HCT116 (cell line): ENCODE measurements at regions not wholly inside any gene's neighbourhood (a gene's known extent, or its start where the extent isn't known, plus 50 kb on each side); places are given as distances from the start of the nearest gene placed in this dataset.

ENCODE experiments used
- ATAC-seq: fragments of 200-7000 bp; cut with Tn5 transposase; 2 replicates; pipeline ENCODE4 v1.9.1; 2020; ENCODE audit warnings: mild to moderate bottlenecking, moderate library complexity
- BruUV-seq: library from RNA; stranded (reverse); fragments of 400-500 nt; replicated peaks from 2 replicates; lab custom pipeline; 2021; lab: Mats Ljungman, UMichigan
- CTCF ChIA-PET: fragments of 300-600 bp; sonication (Branson Sonifier 250); formaldehyde crosslinking; loops from one replicate; lab custom pipeline; 2021; ENCODE audit warnings: antibody characterized with exemption; lab: Charles Lee
- POLR2A ChIA-PET: fragments of 300-600, 350-600 bp; sonication (Branson Sonifier 250); formaldehyde crosslinking; loops from one replicate; lab custom pipeline; 2021; ENCODE audit warnings: antibody characterized with exemption; lab: Charles Lee
- RAD21 ChIA-PET, 2 experiments: fragments of 300-600 bp; sonication (Branson Sonifier 250); formaldehyde crosslinking; loops; one replicate each; lab custom pipeline; 2023; ENCODE audit warnings: low total read pairs in 2 of 2; ENCODE audit not compliant: uncharacterized antibody in 2 of 2, unreplicated experiment in 2 of 2, low non-redundant PET in 1 of 2; lab: Charles Lee
- DNase-seq: peaks from one replicate; pipeline ENCODE4 v3.0.0-alpha.2; 2010; ENCODE audit warnings: low read depth, low spot score
- H2AFZ ChIP-seq: fragments of 200-600 bp; shearing (Covaris generic), sonication (generic); 2 replicates; pipeline ENCODE4 v1.6.1; 2017; ENCODE audit warnings: low read depth, mixed run types, mixed read lengths, antibody characterized with exemption, low read length; ENCODE audit not compliant: poor library complexity, severe bottlenecking
- H3K27ac ChIP-seq: 2 replicates; pipeline ENCODE4 v1.5.1; 2012; ENCODE audit warnings: low read depth, low read length
- H3K27me3 ChIP-seq: fragments of 200-600 bp; sonication (generic); 2 replicates; pipeline ENCODE4 v1.6.1; 2016; ENCODE audit warnings: mixed run types, low read length, mixed read lengths; ENCODE audit not compliant: insufficient read depth
- H3K36me3 ChIP-seq, 2 experiments: fragments of 200-500 bp in 1 of 2; fragments of 200-600 bp in 1 of 2; sonication (Bioruptor generic) in 1 of 2; sonication (generic) in 1 of 2; 2 replicates each; pipeline versions ENCODE4 v1.5.1 to v1.6.1; 2014 to 2016; ENCODE audit warnings: low read length in 2 of 2, inconsistent platforms in 1 of 2, mixed read lengths in 1 of 2, mixed run types in 1 of 2; ENCODE audit not compliant: insufficient read depth in 2 of 2, control insufficient read depth in 1 of 2
- H3K4me1 ChIP-seq, 2 experiments: fragments of 200-600 bp in 1 of 2; sonication (generic) in 1 of 2; 2 replicates each; pipeline versions ENCODE4 v1.5.1 to v1.6.1; 2012 to 2017; ENCODE audit warnings: low read length in 2 of 2, inconsistent platforms in 1 of 2, mild to moderate bottlenecking in 1 of 2, mixed read lengths in 1 of 2, mixed run types in 1 of 2, moderate library complexity in 1 of 2; ENCODE audit not compliant: insufficient read depth in 2 of 2, control insufficient read depth in 1 of 2
- H3K4me2 ChIP-seq: fragments of 200-600 bp; sonication (generic); 2 replicates; pipeline ENCODE4 v1.6.1; 2017; ENCODE audit warnings: mixed run types, low read length, mixed read lengths
- H3K4me3 ChIP-seq, 2 experiments: fragments of 200-600 bp in 1 of 2; sonication (generic) in 1 of 2; replicated peaks in 1 of 2; 2 replicates each; pipeline ENCODE4 v1.5.1; 2011 to 2016; ENCODE audit warnings: low read length in 2 of 2, control low read depth in 1 of 2, low read depth in 1 of 2, mild to moderate bottlenecking in 1 of 2, mixed read lengths in 1 of 2, mixed run types in 1 of 2
- H3K79me2 ChIP-seq: fragments of 200-600 bp; sonication (generic); 2 replicates; pipeline ENCODE4 v1.6.1; 2017; ENCODE audit warnings: mild to moderate bottlenecking, mixed run types, low read length, moderate library complexity, mixed read lengths; ENCODE audit not compliant: insufficient read depth
- H3K9ac ChIP-seq: fragments of 200-600 bp; sonication (generic); 2 replicates; pipeline ENCODE4 v1.6.1; 2016; ENCODE audit warnings: low read length, mixed read lengths
- H3K9me2 ChIP-seq: fragments of 200-600 bp; sonication (generic), shearing (Covaris generic); 2 replicates; pipeline ENCODE4 v1.6.1; 2017; ENCODE audit warnings: mixed run types, mild to moderate bottlenecking, moderate library complexity; ENCODE audit not compliant: insufficient read depth
- H3K9me3 ChIP-seq, 2 experiments: fragments of 200-500 bp in 1 of 2; fragments of 200-600 bp in 1 of 2; sonication (Bioruptor generic) in 1 of 2; sonication (generic) in 1 of 2; 2 replicates each; pipeline ENCODE4 v1.6.1; 2014 to 2017; ENCODE audit warnings: low read length in 2 of 2, mixed read lengths in 2 of 2, inconsistent platforms in 1 of 2, low read depth in 1 of 2, mild to moderate bottlenecking in 1 of 2, mixed run types in 1 of 2, moderate library complexity in 1 of 2; ENCODE audit not compliant: control insufficient read depth in 1 of 2, insufficient read depth in 1 of 2
- H4K20me1 ChIP-seq: fragments of 200-600 bp; sonication (generic), shearing (Covaris generic); 2 replicates; pipeline ENCODE4 v1.6.1; 2017; ENCODE audit warnings: mixed run types, mild to moderate bottlenecking, moderate library complexity; ENCODE audit not compliant: insufficient read depth
- CBX3 ChIP-seq: IDR thresholded peaks from 2 replicates; pipeline ENCODE4 v1.6.1; 2012; ENCODE audit warnings: low read depth
- REST ChIP-seq: IDR thresholded peaks from 2 replicates; pipeline ENCODE4 v1.6.1; 2012; ENCODE audit warnings: low read depth
- SRF ChIP-seq: IDR thresholded peaks from 2 replicates; pipeline ENCODE4 v1.6.1; 2012; ENCODE audit warnings: low read depth
- TCF7L2 ChIP-seq: IDR thresholded peaks from 2 replicates; pipeline ENCODE4 v1.7.0; 2011; ENCODE audit warnings: borderline replicate concordance, inconsistent platforms; ENCODE audit not compliant: insufficient read depth, insufficient read length; ENCODE audit errors: extremely low read depth
- intact Hi-C: fragments of 100-400 bp; cut with micrococcal nuclease; formaldehyde crosslinking; loops from 2 replicates; pipeline ENCODE4 v1.10.0; 2022

GRCh38 chr11:130765406-130765805 lies 150.9 kb downstream of the SNX19 start:
- Histone ChIP-seq H3K27me3 (peaks cover 8% of the 10 kb centered on the region), H2AFZ (no peak overlapping the region), H3K27ac (no peak overlapping the region), H4K20me1 (no peaks in the 10 kb centered on the region), H3K9me3 (no peaks in the 10 kb centered on the region; a peak in 1 of 4 replicates), H3K4me2 (no peak overlapping the region), H3K9ac (no peak overlapping the region), H3K36me3 (no peaks in the 10 kb centered on the region), H3K9me2 (no peaks in the 10 kb centered on the region), H3K79me2 (no peaks in the 10 kb centered on the region), H3K4me1 (no peaks in the 10 kb centered on the region), H3K4me3 (no peak overlapping the region)
- ChIA-PET POLR2A (no interaction called here), CTCF (no interaction called here), RAD21 (no interaction called here)
- no peak for TF ChIP-seq CBX3
- no peak for TF ChIP-seq REST
- TF ChIP-seq SRF: no peak
- no peak for DNase-seq
- intact Hi-C loops: no loop called here
- no peak for ATAC-seq
- no TSS peak for BruUV-seq

- CTCF ChIA-PET: no interaction called here
- Histone ChIP-seq H3K4me3 (no peak overlapping the region), H3K4me1 (no peaks in the 10 kb centered on the region), H3K79me2 (no peaks in the 10 kb centered on the region), H3K4me2 (no peak overlapping the region), H3K27me3 (peaks cover 8% of the 10 kb centered on the region), H3K27ac (no peak overlapping the region), H2AFZ (no peak overlapping the region), H3K9me2 (no peaks in the 10 kb centered on the region), H3K9ac (no peak overlapping the region), H3K9me3 (no peaks in the 10 kb centered on the region; a peak in 1 of 4 replicates), H3K36me3 (no peaks in the 10 kb centered on the region), H4K20me1 (no peaks in the 10 kb centered on the region)
- BruUV-seq: no TSS peak
- RAD21 ChIA-PET: no interaction called here
- intact Hi-C loops: no loop called here
- ATAC-seq (no peak), DNase-seq (no peak)
- POLR2A ChIA-PET: no interaction called here
- TF ChIP-seq TCF7L2: no peak
Observed at GRCh38 chr11:130765951-130766649, 150.2 kb downstream of the SNX19 start.
